PC-9 (cell line): ENCODE measurements at regions not wholly inside any gene's neighbourhood (a gene's known extent, or its start where the extent isn't known, plus 50 kb on each side); places are given as distances from the start of the nearest gene placed in this dataset.

ENCODE experiments used
- CTCF ChIP-seq: fragments of 200-600 bp; sonication (generic); conservative IDR thresholded peaks from 2 replicates; pipeline ENCODE4 v1.6.1; 2017; ENCODE audit warnings: mixed run types, antibody characterized with exemption, mild to moderate bottlenecking, moderate library complexity
- EZH2 ChIP-seq: fragments of 200-600 bp; sonication (generic); IDR thresholded peaks from 2 replicates; pipeline ENCODE4 v1.8.0; 2017; ENCODE audit warnings: antibody characterized with exemption, low read depth

GRCh38 chr3:193944518-193944884, 191.4 kb upstream of the HES1 start:
- no peak for TF ChIP-seq CTCF
- TF ChIP-seq EZH2 = no peak
